Heart left ventricle (tissue), 16 donors: ENCODE measurements at regions not wholly inside any gene's neighbourhood (a gene's known extent, or its start where the extent isn't known, plus 50 kb on each side); places are given as distances from the start of the nearest gene placed in this dataset.

Experiments
- ATAC-seq, 4 donors: fragments of 200-7000 bp; cut with Tn5 transposase; one replicate each; pipeline ENCODE4 v1.9.1; 2020 to 2022; ENCODE audit warnings: moderate library complexity in 4 of 4, mild to moderate bottlenecking in 3 of 4, moderate number of reproducible peaks in 1 of 4
- DNase-seq, 5 donors: peaks; one replicate each; pipeline ENCODE4 v3.0.0-alpha.2; 2020
- H3K27ac ChIP-seq, 12 donors: fragments of 200-600 bp; sonication (generic) in 4 of 12; one replicate each; pipeline versions ENCODE4 v1.5.0 to v1.8.0; 2016 to 2022; ENCODE audit warnings: mild to moderate bottlenecking in 2 of 12
- H3K27me3 ChIP-seq, 9 donors: fragments of 200-600 bp; sonication (generic) in 2 of 9; one replicate each; pipeline versions ENCODE4 v1.5.1 to v1.8.0; 2016 to 2022; ENCODE audit warnings: mild to moderate bottlenecking in 3 of 9
- H3K36me3 ChIP-seq, 9 donors: fragments of 200-600 bp; sonication (generic) in 2 of 9; one replicate each; pipeline versions ENCODE4 v1.5.0 to v1.8.0; 2018 to 2022; ENCODE audit warnings: mild to moderate bottlenecking in 2 of 9
- H3K4me1 ChIP-seq, 12 donors: fragments of 200-600 bp; sonication (generic) in 4 of 12; one replicate each; pipeline versions ENCODE4 v1.5.0 to v1.8.0; 2016 to 2022; ENCODE audit warnings: mild to moderate bottlenecking in 3 of 12
- H3K4me3 ChIP-seq, 12 donors: fragments of 200-600 bp; sonication (generic) in 4 of 12; one replicate each; pipeline versions ENCODE4 v1.5.0 to v1.8.0; 2017 to 2022; ENCODE audit warnings: mild to moderate bottlenecking in 9 of 12, moderate library complexity in 4 of 12
- H3K9me3 ChIP-seq, 12 donors: fragments of 200-600 bp; sonication (generic) in 4 of 12; one replicate each; pipeline versions ENCODE4 v1.5.0 to v1.8.0; 2016 to 2022; ENCODE audit warnings: mild to moderate bottlenecking in 1 of 12
- POLR2A ChIP-seq, 2 donors: fragments of 450-650 bp; IDR thresholded peaks; one replicate each; pipeline ENCODE4 v1.6.1; 2017; ENCODE audit warnings: antibody characterized with exemption in 2 of 2, mild to moderate bottlenecking in 2 of 2, moderate library complexity in 2 of 2
- WGBS, 4 donors: extraction: QIAGEN DNeasy Blood & Tissue Kit in 2 of 4; methylation state at CpG; one replicate each; pipeline versions ENCODE4 v1.1.5 to v1.1.7; 2013 to 2018; 5-methylcytosine and 5-hydroxymethylcytosine counted together
- intact Hi-C, 10 donors: fragments of 100-400 bp; cut with DNase I; formaldehyde crosslinking; loops; one replicate each; pipeline versions ENCODE4 v1.11.1 to v1.14.2; 2022
- TF ChIP-seq, protein P1 (sequence below), 12 donors: fragments of 200-600 bp; sonication (generic) in 4 of 12; IDR thresholded peaks; one replicate each; pipeline versions ENCODE4 v1.5.0 to v1.8.0; 2018 to 2022; ENCODE audit warnings: antibody characterized with exemption in 12 of 12, mild to moderate bottlenecking in 5 of 12
- donor health status: ischemic (EF 13 %, LVEDD 7.1; RV severe dilation, severe dysfunction).
- donor health status: healthy with polysubstance abuse.
- donor health status: DM: no; HTN: yes; CAD: no.
- donor health status: DM: no; HTN: no; CAD: no.
- donor health status: ischemic (EF 25% LVEDD 6.9; RV normal size, moderate dysfunction).
- donor health status: ischemic (EF 25% LVEDD 5.7; RV mildly dilated, moderate dysfunction).
- donor health status: healthy.
- donor health status: DM: yes; HTN: yes; CAD: no.
- donor health status: ischemic (EF 35%, LVEDD 5.7; RV mildly dilated, moderate dysfunction).
- donor health status: nonischemic (EF 11% LVEDD 7.7; RV severe dilation, severe dysfunction).
- donor health status: DM: yes; HTN: yes; CAD: no.
- donor health status: PGD.
- donor health status: ischemic (EF 29% LVEDD 5.4; RV normal size, mild dysfunction).
- donor health status: nonischemic (EF 23%, LVEDD 6.1; RV moderate dilation, normal function).

DNA sequence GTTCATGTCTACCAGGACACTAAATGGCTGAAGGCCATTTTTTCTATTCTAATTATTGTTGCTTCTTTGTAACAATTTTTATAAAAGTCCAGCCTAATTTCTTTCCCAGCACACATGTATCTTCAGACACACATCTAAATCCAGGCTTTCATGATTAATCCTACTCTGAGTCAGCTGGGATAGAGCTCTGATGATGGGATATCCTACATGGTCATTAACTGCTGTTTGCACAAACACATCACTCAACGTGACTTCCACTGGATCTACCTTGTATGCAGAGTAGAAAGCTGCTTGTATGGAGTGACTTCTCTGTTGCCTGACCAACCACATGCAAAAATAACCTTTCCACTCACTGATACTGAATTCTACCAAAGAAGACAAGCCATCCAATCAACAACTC is 260.9 kb downstream of the AHR start:
- Histone ChIP-seq H3K36me3 (no peaks in the 10 kb centered on the region), H3K27me3 (peaks cover 0 to 3% (median 0%) of the 10 kb centered on the region in 9 donors), H3K4me1 (peaks cover 0 to 25% (median 8%) of the 10 kb centered on the region in 12 donors), H3K27ac (no peak overlapping the region), H3K4me3 (no peak overlapping the region), H3K9me3 (peaks cover 0 to 12% (median 0%) of the 10 kb centered on the region in 12 donors)
- WGBS, 4 donors: 56 to 90% (median 70%) methylated on average over 1 of the region's 1 CpG
- no peak for DNase-seq
- intact Hi-C loops: no loop called here
- no peak for ATAC-seq
- TF ChIP-seq, protein P1, sequence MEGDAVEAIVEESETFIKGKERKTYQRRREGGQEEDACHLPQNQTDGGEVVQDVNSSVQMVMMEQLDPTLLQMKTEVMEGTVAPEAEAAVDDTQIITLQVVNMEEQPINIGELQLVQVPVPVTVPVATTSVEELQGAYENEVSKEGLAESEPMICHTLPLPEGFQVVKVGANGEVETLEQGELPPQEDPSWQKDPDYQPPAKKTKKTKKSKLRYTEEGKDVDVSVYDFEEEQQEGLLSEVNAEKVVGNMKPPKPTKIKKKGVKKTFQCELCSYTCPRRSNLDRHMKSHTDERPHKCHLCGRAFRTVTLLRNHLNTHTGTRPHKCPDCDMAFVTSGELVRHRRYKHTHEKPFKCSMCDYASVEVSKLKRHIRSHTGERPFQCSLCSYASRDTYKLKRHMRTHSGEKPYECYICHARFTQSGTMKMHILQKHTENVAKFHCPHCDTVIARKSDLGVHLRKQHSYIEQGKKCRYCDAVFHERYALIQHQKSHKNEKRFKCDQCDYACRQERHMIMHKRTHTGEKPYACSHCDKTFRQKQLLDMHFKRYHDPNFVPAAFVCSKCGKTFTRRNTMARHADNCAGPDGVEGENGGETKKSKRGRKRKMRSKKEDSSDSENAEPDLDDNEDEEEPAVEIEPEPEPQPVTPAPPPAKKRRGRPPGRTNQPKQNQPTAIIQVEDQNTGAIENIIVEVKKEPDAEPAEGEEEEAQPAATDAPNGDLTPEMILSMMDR (IDR thresholded peaks at IDR 0.05): no peak
- no peak for TF ChIP-seq POLR2A (IDR thresholded peaks at IDR 0.05)

DNA sequence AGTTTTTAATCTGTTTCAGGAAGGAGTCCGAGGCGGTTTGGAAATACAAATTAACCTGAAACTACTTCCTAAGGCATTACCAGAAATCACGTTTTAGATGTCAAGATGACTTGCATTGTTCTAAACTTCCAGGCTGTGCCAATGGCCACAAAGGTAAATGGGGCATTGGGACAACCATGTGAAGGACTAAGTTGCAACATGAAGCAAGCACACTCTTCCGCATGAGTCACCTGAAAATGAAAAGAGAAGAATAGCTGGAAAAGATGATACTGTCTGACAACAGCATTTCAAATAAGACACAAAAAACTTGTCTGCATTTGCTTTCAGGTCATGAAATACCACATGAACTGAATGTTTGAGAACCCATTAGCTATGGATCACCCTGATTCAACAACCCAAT is 262.1 kb downstream of the AHR start:
- Histone ChIP-seq H3K9me3 (peaks cover 0 to 12% (median 0%) of the 10 kb centered on the region in 12 donors), H3K4me1 (peaks cover 0 to 24% (median 8%) of the 10 kb centered on the region in 12 donors), H3K36me3 (no peaks in the 10 kb centered on the region), H3K4me3 (no peak overlapping the region), H3K27me3 (peaks cover 0 to 3% (median 0%) of the 10 kb centered on the region in 9 donors), H3K27ac (no peak overlapping the region)
- DNase-seq (no peak), ATAC-seq (no peak)
- WGBS, 4 donors: 71 to 82% (median 74%) methylated on average over 4 of the region's 4 CpGs
- intact Hi-C loops: no loop called here
- TF ChIP-seq POLR2A (IDR thresholded peaks at IDR 0.05): no peak
- TF ChIP-seq, protein P1 (IDR thresholded peaks at IDR 0.05): no peak

DNA sequence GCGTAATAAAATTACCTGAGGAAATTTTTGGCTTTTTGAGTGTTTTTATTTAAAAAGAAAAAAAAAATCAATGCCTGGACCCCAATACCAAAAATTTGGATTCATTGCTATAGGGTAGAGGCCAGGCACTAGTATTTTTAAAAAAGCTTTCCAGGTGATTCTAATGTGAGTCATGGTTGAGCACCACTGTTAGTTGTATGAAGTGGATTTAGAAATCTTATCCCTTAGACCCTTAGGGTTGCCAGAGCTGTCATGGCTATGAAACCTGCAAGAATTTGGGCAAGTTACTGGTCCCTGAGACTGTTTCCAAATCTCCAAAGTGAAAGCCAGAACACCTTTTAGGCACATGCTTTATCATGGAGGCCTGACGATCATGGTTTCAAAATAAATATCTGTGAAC is 262.5 kb downstream of the AHR start:
- TF ChIP-seq, protein P1 (IDR thresholded peaks at IDR 0.05): no peak
- no peak for TF ChIP-seq POLR2A (IDR thresholded peaks at IDR 0.05)
- intact Hi-C loops: no loop called here
- no peak for DNase-seq
- Histone ChIP-seq H3K9me3 (peaks cover 0 to 12% (median 0%) of the 10 kb centered on the region in 12 donors), H3K4me1 (peaks cover 0 to 19% (median 8%) of the 10 kb centered on the region in 12 donors), H3K36me3 (no peaks in the 10 kb centered on the region), H3K27me3 (peaks cover 0 to 3% (median 0%) of the 10 kb centered on the region in 9 donors), H3K27ac (no peak overlapping the region), H3K4me3 (no peak overlapping the region)
- 93 to 98% (median 96%) methylated on average over 2 of the region's 2 CpGs for WGBS, 4 donors
- no peak for ATAC-seq

DNA sequence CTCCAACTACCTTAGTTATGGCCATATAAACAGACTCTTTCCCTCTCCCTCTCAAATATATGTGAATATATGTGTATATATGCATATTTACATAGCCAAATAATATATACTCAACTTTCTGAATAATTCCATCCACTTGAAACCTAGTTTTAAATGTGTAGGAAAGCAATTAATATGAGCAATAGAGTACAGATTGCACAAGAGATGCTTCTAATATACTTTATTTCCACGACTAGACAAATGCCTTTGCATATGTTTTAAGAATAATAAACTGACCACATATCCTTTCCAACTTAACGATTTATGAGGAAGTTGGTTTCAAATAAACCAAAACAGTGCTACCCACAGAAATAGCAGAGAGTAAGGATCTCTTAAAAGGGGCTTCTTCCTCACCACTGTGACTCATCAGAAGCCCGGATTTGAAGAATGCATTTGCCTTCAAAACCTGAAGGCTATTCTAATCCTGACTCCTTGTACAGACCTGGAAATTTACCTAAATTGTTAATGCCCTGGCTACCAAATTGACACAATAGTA is 266.3 kb downstream of the AHR start:
- Histone ChIP-seq H3K27ac (no peak overlapping the region), H3K9me3 (peaks cover 0 to 30% (median 0%) of the 10 kb centered on the region in 12 donors), H3K4me3 (no peak overlapping the region), H3K4me1 (no peaks in the 10 kb centered on the region), H3K36me3 (no peaks in the 10 kb centered on the region), H3K27me3 (peaks cover 0 to 3% (median 0%) of the 10 kb centered on the region in 9 donors)
- no peak for TF ChIP-seq POLR2A (IDR thresholded peaks at IDR 0.05)
- TF ChIP-seq, protein P1 (IDR thresholded peaks at IDR 0.05): no peak
- WGBS, 4 donors: 49 to 60% (median 55%) methylated on average over 3 of the region's 3 CpGs
- ATAC-seq (no peak), DNase-seq (no peak)
- intact Hi-C loops: no loop called here
